GM21423 (cell line): ENCODE measurements at regions not wholly inside any gene's neighbourhood (a gene's known extent, or its start where the extent isn't known, plus 50 kb on each side); places are given as distances from the start of the nearest gene placed in this dataset.
"Not testable (repeated sequence)": the region's sequence is repeated elsewhere in the genome, so short reads cannot be mapped to it uniquely, and the experiment has no call there.

Experiments
- ATAC-seq: cut with Tn5 transposase; IDR thresholded peaks from one replicate; pipeline ENCODE4 v1.9.1; 2021; ENCODE audit warnings: mild to moderate bottlenecking, moderate library complexity; ENCODE audit not compliant: unreplicated experiment

GRCh38 chr11:24406980-24407379 lies 89.9 kb upstream of the LUZP2 start:
- ATAC-seq: no peak

DNA sequence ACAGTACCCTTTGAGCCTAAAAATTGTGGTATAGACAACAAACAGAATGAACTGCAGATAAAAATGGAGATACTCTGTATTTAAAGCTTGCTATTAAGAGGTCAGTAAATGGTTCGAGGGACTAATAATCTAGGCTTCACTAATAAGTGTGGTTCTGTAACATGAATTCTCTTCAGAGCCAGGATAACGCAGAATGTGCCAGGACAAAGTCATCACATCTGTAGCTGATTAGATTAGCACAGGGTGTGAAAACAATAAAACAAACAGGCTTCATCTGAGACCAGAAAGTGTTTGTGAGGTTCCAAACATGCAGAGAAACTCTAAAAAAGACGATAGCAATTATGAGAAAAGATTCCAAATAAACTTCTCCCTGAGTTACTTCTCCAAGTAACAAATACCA lies 89.1 kb upstream of the LUZP2 start:
- no peak for ATAC-seq

DNA sequence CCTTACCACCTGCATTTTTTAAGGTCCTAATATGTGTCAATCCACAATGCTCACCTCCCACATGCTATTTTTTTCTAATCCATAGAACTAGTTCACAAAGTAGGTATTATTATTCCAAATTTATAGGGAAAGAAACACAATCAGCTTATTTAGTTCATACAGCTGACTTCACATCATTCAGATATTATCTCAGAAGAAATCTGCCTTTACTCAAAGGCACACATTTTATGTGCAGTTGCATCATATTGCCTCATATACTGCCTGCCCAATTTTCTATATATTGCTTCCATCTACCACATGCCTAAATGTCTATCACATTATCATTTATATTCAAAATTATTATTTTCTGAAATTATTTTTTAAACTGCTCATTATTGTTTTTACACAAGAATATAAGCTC lies 88.7 kb upstream of the LUZP2 start:
- ATAC-seq: no peak

- no peak for ATAC-seq
These were observed 85.1 kb upstream of the LUZP2 start for GRCh38 chr11:24411791-24412190.

DNA sequence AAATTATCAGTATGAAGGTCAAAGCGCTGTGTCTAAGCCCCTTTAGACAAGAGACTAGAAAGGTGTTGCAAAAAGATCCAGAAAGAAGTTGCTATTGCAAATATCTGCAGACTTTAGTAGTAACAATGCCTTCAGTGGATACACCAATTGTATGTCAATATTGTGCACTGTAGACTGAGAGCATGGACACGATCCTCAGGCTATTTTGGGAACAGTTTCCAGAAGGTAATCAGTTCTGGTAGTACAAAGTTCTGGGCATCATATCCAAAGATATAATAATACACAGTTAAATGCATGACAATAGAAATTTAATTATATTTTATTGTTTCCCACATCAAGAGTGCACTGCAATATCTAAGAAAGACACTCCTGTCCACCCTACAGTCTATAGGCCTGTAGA lies 84.1 kb upstream of the LUZP2 start:
- no peak for ATAC-seq

- no peak for ATAC-seq
These were observed 83.5 kb upstream of the LUZP2 start for GRCh38 chr11:24413391-24413790.

- not testable (repeated sequence) for ATAC-seq
These were observed 80.8 kb upstream of the LUZP2 start for GRCh38 chr11:24415955-24416636.

GRCh38 chr11:24421766-24422165 lies 75.1 kb upstream of the LUZP2 start:
- no peak for ATAC-seq

DNA sequence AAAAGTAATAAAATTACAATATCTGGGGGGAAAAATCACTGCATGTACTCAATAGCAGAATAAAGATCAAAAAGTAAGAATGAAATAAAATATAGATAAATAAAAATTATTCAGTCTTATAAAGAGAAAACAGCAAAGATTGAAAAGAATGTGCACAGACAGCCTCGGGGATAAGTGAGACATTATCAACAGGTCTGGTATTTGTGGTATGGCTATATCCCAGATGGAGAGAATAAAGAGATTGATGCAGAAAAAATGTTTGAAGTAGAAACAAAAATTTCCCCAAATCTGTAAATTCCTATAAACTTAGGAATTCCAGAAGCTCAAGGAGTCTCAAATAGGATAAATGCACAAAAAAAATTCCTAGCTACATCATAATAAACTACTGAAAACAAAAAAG lies 74.5 kb upstream of the LUZP2 start:
- no peak for ATAC-seq

DNA sequence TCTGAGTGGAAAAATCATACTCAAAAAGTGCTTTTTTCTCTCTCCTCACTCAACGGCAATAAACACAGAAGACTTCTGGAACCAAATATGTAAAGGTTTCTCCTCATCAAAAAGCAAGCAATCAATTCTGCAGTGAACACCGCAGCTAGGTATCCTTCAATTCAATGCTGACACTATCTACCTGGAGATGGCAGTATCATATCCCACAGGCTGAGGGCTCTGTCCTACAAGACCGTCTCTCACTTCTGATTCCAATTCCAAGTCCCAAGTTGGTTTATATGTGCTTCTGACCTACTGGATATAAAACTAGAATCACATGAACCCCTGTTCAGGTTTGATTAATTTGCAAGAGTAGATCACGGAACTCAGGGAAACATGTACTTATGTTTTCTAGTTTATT lies 59.7 kb upstream of the LUZP2 start:
- no peak for ATAC-seq
